ENCODE measurements at regions not wholly inside any gene's neighbourhood (a gene's known extent, or its start where the extent isn't known, plus 50 kb on each side); places are given as distances from the start of the nearest gene placed in this dataset.

DNA sequence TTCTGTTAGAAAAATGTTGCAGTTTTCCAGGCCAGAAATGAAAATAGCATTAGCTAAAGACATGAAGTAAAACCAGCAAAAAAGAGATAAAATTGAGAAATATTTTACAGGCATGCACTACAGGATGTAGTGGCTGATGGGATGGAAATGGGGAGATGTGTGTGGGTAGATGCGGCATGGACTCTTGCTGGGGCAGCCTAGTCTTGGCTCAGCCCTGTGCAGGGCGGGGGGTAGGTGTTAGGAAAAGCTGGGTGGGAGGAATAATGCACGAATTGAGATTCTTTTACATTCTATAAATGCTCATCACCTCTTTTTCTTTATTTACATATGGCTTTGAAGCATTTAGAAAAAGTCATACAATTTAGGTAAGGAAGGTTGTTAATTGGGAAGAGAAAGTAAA lies 334.2 kb downstream of the NUP35 start:
- no peak for TF ChIP-seq POLR2A (IDR thresholded peaks at IDR 0.05)
- TF ChIP-seq, protein P1, sequence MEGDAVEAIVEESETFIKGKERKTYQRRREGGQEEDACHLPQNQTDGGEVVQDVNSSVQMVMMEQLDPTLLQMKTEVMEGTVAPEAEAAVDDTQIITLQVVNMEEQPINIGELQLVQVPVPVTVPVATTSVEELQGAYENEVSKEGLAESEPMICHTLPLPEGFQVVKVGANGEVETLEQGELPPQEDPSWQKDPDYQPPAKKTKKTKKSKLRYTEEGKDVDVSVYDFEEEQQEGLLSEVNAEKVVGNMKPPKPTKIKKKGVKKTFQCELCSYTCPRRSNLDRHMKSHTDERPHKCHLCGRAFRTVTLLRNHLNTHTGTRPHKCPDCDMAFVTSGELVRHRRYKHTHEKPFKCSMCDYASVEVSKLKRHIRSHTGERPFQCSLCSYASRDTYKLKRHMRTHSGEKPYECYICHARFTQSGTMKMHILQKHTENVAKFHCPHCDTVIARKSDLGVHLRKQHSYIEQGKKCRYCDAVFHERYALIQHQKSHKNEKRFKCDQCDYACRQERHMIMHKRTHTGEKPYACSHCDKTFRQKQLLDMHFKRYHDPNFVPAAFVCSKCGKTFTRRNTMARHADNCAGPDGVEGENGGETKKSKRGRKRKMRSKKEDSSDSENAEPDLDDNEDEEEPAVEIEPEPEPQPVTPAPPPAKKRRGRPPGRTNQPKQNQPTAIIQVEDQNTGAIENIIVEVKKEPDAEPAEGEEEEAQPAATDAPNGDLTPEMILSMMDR (IDR thresholded peaks at IDR 0.05) = no peak
- Histone ChIP-seq H3K4me1 (no peaks in the 10 kb centered on the region), H3K36me3 (no peaks in the 10 kb centered on the region), H3K4me3 (no peak overlapping the region), H3K9me3 (no peaks in the 10 kb centered on the region), H3K27me3 (no peaks in the 10 kb centered on the region), H3K27ac (no peak overlapping the region)
- DNase-seq = no peak

DNA sequence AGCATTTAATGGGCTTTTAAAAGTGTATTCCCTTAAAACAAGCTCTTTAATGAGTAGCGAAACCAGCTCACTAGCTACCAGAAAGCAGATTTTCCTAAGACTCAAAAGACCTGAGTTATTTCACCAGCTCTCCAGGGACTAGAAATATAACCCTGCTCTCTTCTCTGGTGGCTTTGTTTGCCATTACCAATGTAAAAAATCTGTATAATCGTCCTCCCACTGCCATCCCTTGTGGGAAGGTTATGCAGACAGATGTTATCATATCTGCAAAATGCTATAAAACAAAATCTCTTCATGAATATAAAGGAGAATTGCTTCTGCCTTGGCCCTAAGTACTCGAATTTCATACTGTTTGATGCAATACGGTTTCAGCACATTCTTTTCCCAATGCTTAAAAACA lies 335.2 kb downstream of the NUP35 start:
- no peak for TF ChIP-seq POLR2A (IDR thresholded peaks at IDR 0.05)
- TF ChIP-seq, protein P1 (IDR thresholded peaks at IDR 0.05) = no peak
- H3K36me3 ChIP-seq = no peaks in the 10 kb centered on the region
- H3K9me3 ChIP-seq = no peaks in the 10 kb centered on the region

DNA sequence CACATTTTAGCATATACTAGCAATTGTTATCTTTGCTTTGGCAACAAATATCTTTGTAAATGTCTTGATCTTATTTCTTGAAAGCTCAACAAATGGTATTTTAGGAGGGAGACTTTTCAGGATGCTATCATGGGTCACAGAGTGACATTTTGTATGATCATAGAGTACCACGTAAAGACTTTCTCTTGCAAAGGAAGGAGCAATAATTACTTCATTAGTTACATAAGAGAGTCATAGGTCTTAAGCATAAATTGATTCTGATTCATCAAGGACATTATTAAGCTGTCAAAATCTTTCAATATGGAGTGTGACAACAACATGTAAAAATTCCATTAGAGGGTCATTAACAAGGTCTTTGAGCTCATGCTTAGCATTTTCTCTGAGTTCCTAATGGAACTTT lies 339.6 kb downstream of the NUP35 start:
- TF ChIP-seq POLR2A (IDR thresholded peaks at IDR 0.05) = no peak
- TF ChIP-seq, protein P1 (IDR thresholded peaks at IDR 0.05) = no peak
- no peaks in the 10 kb centered on the region for H3K27me3 ChIP-seq
- H3K4me1 ChIP-seq = no peaks in the 10 kb centered on the region
- no peaks in the 10 kb centered on the region for H3K9me3 ChIP-seq
- H3K36me3 ChIP-seq = no peaks in the 10 kb centered on the region
- no peak overlapping the region for H3K27ac ChIP-seq
- no peak for DNase-seq
- no peak overlapping the region for H3K4me3 ChIP-seq

More for the DNA sequence above, 335.2 kb downstream of the NUP35 start:
- DNase-seq = no peak
- Histone ChIP-seq H3K27ac (no peak overlapping the region), H3K27me3 (no peaks in the 10 kb centered on the region), H3K4me3 (no peak overlapping the region), H3K4me1 (no peaks in the 10 kb centered on the region)

DNA sequence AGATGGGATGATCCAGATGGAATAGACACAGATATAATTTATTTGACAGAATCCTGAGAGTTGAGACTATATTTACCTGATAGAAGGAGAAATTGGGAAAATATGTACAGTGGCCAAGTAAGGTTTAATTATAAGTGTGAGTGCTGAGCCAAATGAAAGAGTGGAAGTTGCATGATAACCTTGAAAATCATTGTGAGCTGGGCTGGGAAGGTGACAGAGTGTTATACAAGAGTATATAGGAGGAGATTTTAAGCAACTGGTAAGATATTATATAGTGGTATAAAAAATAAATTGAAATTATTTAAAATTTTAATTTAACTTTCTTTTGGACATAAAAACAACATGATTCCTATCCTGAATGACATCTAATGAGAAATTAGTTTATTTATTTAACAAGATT lies 340.8 kb downstream of the NUP35 start:
- no peaks in the 10 kb centered on the region for H3K4me1 ChIP-seq
- H3K4me3 ChIP-seq = no peak overlapping the region
- H3K27me3 ChIP-seq = no peaks in the 10 kb centered on the region
- H3K9me3 ChIP-seq = no peaks in the 10 kb centered on the region
- H3K36me3 ChIP-seq = no peaks in the 10 kb centered on the region
- no peak for TF ChIP-seq POLR2A (IDR thresholded peaks at IDR 0.05)
- TF ChIP-seq, protein P1 (IDR thresholded peaks at IDR 0.05) = no peak
- H3K27ac ChIP-seq = no peak overlapping the region
- no peak for DNase-seq

DNA sequence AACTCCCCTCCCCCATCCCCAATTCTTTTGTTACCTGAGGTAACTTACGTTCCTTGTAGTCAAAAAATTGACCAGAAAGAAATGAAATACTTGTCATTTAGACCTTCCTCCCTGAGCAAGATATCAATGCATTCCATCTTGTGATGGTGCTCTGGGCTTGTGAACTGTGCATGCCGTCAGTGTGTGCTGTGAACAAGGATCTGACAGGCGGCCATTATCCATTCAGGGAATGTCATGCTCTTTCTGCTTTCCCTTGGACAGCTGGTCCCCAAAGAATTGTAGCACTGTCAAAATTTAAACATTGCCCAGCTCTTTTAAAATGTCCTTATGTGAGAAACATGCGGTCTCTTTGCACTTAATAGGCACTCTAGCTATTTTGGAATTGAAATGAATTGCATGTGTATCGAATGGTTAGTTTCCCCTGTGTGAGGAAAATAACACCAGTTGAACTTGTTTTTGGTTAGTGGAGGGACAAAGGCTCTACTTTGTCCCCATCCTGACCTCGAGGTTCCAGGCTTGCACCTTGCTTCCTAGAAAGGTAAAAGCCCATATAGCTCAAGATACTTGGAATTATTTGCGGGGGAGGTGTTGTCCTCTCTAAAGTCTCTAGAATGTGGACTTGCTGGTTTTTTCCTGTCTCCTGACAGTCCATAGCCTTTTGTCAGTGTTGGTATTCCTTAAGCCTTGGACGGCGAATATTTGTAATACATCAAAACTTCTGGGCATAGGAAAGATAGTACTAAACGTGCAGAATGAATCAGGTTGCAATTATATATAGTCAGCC lies 350.9 kb downstream of the NUP35 start:
- H3K4me3 ChIP-seq = no peak overlapping the region
- no peak overlapping the region for H3K27ac ChIP-seq
- H3K9me3 ChIP-seq = no peaks in the 10 kb centered on the region
- H3K36me3 ChIP-seq = no peaks in the 10 kb centered on the region
- no peak for DNase-seq
- H3K4me1 ChIP-seq = no peaks in the 10 kb centered on the region
- no peaks in the 10 kb centered on the region for H3K27me3 ChIP-seq
- TF ChIP-seq POLR2A (IDR thresholded peaks at IDR 0.05) = no peak
- TF ChIP-seq, protein P1 (IDR thresholded peaks at IDR 0.05) = no peak

Measured in Peyer's patch (tissue), 4 donors.